ENCODE measurements at regions not wholly inside any gene's neighbourhood (a gene's known extent, or its start where the extent isn't known, plus 50 kb on each side); places are given as distances from the start of the nearest gene placed in this dataset.

DNA sequence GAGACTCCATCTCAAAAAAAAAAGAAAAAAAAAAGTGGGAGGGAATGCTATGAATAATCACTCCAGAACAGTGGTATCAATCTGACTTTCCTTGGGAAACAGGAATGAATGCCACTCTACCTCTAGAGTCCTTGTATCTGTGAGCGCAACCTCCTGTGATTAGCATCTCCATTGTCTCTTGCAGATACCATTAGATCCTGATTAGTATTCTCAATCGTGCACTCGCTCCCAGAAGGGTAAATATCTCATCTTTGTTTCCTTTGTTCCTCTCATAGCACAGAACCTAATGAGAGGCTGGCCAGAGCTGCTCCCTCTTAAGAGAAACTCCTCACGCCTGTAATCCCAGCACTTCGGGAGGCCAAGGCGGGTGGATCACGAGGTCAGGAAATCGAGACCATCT, 184.4 kb upstream of the KCNK2 start:
- TF ChIP-seq EZH2 (IDR thresholded peaks at IDR 0.05; ENCODE audit: low read length, unreplicated experiment) (no peak), EZH2phosphoT487 (IDR thresholded peaks at IDR 0.05; ENCODE audit: borderline replicate concordance, low read length) (no peak)
